ENCODE measurements at regions not wholly inside any gene's neighbourhood (a gene's known extent, or its start where the extent isn't known, plus 50 kb on each side); places are given as distances from the start of the nearest gene placed in this dataset.

DNA sequence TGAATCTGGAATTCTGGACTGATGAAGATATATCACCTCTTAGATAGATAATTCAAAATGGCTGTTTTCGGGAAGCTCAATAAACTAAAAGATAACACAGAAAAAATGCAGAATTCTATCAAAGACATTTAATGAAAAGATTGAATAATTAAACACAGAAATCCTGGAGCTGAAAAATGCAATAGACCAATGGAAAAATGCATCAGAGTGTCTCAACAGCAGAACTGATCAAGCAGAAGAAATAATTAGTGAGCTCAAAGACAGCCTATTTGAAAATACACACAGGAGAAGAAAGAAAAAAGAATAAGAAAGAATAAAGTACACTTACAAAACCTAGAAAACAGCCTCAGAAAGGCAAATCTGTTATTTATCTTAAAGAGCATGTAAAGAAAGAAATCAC, 356.4 kb upstream of the B3GAT1 start:
- TF ChIP-seq, protein P1, sequence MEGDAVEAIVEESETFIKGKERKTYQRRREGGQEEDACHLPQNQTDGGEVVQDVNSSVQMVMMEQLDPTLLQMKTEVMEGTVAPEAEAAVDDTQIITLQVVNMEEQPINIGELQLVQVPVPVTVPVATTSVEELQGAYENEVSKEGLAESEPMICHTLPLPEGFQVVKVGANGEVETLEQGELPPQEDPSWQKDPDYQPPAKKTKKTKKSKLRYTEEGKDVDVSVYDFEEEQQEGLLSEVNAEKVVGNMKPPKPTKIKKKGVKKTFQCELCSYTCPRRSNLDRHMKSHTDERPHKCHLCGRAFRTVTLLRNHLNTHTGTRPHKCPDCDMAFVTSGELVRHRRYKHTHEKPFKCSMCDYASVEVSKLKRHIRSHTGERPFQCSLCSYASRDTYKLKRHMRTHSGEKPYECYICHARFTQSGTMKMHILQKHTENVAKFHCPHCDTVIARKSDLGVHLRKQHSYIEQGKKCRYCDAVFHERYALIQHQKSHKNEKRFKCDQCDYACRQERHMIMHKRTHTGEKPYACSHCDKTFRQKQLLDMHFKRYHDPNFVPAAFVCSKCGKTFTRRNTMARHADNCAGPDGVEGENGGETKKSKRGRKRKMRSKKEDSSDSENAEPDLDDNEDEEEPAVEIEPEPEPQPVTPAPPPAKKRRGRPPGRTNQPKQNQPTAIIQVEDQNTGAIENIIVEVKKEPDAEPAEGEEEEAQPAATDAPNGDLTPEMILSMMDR (conservative IDR thresholded peaks at IDR 0.05): no peak
- TF ChIP-seq EZH2 (IDR thresholded peaks at IDR 0.05; ENCODE audit: low read depth): no peak
